ENCODE measurements at regions not wholly inside any gene's neighbourhood (a gene's known extent, or its start where the extent isn't known, plus 50 kb on each side); places are given as distances from the start of the nearest gene placed in this dataset.

DNA sequence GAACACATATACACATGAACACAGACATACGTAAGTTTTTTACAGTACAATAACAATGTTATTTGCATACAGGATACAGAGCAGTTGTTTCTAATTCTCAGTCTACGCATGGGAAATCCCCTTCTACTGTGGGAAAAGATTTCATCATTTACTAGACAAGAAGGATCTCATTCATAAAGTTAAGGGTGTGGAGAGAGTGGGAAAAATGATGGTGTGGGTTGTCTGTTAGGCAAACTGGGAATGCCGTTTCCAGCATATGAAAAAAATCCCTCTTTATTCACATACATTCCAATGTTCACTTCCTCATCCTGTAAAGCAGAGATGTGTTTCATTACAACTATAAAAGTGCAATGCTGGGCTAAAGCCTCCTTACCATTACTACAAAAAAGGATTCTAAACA is 120.9 kb downstream of the SINHCAF start:
- peak in 1 of 9 donors; percentile 20 for DNase-seq
- intact Hi-C loops (cut with micrococcal nuclease): no loop called here
- CTCF ChIA-PET: no interaction called here

GRCh38 chr12:31206038-31206670 is 119.8 kb downstream of the SINHCAF start:
- Histone ChIP-seq H3K27ac (ENCODE audit: low read depth, low read length) (no peak overlapping the region), H3K9me3 (ENCODE audit: control insufficient read depth in 2 of 3, low read length in 3 of 3) (no peaks in the 10 kb centered on the region), H3K36me3 (ENCODE audit: control insufficient read depth in 2 of 3, insufficient read depth in 3 of 3, low read length in 3 of 3) (no peaks in the 10 kb centered on the region), H3K4me1 (ENCODE audit: control insufficient read depth in 2 of 2, insufficient read depth in 2 of 2, low read length in 2 of 2) (no peaks in the 10 kb centered on the region), H3K27me3 (ENCODE audit: control insufficient read depth in 2 of 2, insufficient read depth in 2 of 2, low read length in 2 of 2) (peaks cover 0 to 5% of the 10 kb centered on the region in 2 donors), H3K4me3 (ENCODE audit: low read length) (no peak overlapping the region)
- CTCF ChIA-PET: no interaction called here
- Mint-ChIP-seq H3K36me3 (no peaks in the 10 kb centered on the region), H3K9me3 (peaks cover 0 to 2% (median 0%) of the 10 kb centered on the region in 11 donors), H3K27ac (no peak overlapping the region), H3K4me1 (peaks cover 6 to 12% (median 11%) of the 10 kb centered on the region in 7 donors), H3K4me3 (no peak overlapping the region), H3K27me3 (peaks cover 6 to 24% (median 18%) of the 10 kb centered on the region in 5 donors)
- intact Hi-C loops (cut with micrococcal nuclease): no loop called here
- POLR2A ChIA-PET: no interaction called here
- DNase-seq: no peak
- no peak for ATAC-seq

More for the DNA sequence above, 120.9 kb downstream of the SINHCAF start:
- POLR2A ChIA-PET: no interaction called here
- no peak overlapping the region for H3K4me3 Mint-ChIP-seq
- peaks cover 0 to 2% (median 0%) of the 10 kb centered on the region in 11 donors for H3K9me3 Mint-ChIP-seq
- no peak overlapping the region for H3K27ac Mint-ChIP-seq
- H3K4me1 Mint-ChIP-seq: peaks cover 6 to 12% (median 11%) of the 10 kb centered on the region in 7 donors
- Histone ChIP-seq H3K4me3 (ENCODE audit: low read length) (no peak overlapping the region), H3K27me3 (ENCODE audit: control insufficient read depth in 2 of 2, insufficient read depth in 2 of 2, low read length in 2 of 2) (peaks cover 0 to 5% of the 10 kb centered on the region in 2 donors), H3K27ac (ENCODE audit: low read depth, low read length) (no peak overlapping the region), H3K36me3 (ENCODE audit: control insufficient read depth in 2 of 3, insufficient read depth in 3 of 3, low read length in 3 of 3) (no peaks in the 10 kb centered on the region), H3K9me3 (ENCODE audit: control insufficient read depth in 2 of 3, low read length in 3 of 3) (no peaks in the 10 kb centered on the region), H3K4me1 (ENCODE audit: control insufficient read depth in 2 of 2, insufficient read depth in 2 of 2, low read length in 2 of 2) (no peaks in the 10 kb centered on the region)
- peak; percentile 40 for ATAC-seq
- no peaks in the 10 kb centered on the region for H3K36me3 Mint-ChIP-seq
- H3K27me3 Mint-ChIP-seq: peaks cover 6 to 30% (median 24%) of the 10 kb centered on the region in 5 donors

- peaks cover 0 to 3% of the 10 kb centered on the region in 2 donors for H3K27me3 ChIP-seq (ENCODE audit: control insufficient read depth in 2 of 2, insufficient read depth in 2 of 2, low read length in 2 of 2)
- no peaks in the 10 kb centered on the region for H3K36me3 ChIP-seq (ENCODE audit: control insufficient read depth in 2 of 3, insufficient read depth in 3 of 3, low read length in 3 of 3)
- peaks cover 5 to 11% (median 10%) of the 10 kb centered on the region in 7 donors for H3K4me1 Mint-ChIP-seq
- DNase-seq (no peak), ATAC-seq (no peak)
- POLR2A ChIA-PET: no interaction called here
- no peak overlapping the region for H3K4me3 Mint-ChIP-seq
- intact Hi-C loops (cut with micrococcal nuclease): no loop called here
- H3K4me3 ChIP-seq (ENCODE audit: low read length): no peak overlapping the region
- peaks cover 0 to 22% (median 13%) of the 10 kb centered on the region in 5 donors for H3K27me3 Mint-ChIP-seq
- no peak overlapping the region for H3K27ac Mint-ChIP-seq
- CTCF ChIA-PET: no interaction called here
- H3K27ac ChIP-seq (ENCODE audit: low read depth, low read length): no peak overlapping the region
- no peaks in the 10 kb centered on the region for H3K4me1 ChIP-seq (ENCODE audit: control insufficient read depth in 2 of 2, insufficient read depth in 2 of 2, low read length in 2 of 2)
- H3K9me3 Mint-ChIP-seq: peaks cover 0 to 2% (median 0%) of the 10 kb centered on the region in 11 donors
- H3K9me3 ChIP-seq (ENCODE audit: control insufficient read depth in 2 of 3, low read length in 3 of 3): no peaks in the 10 kb centered on the region
- no peaks in the 10 kb centered on the region for H3K36me3 Mint-ChIP-seq
Observed at GRCh38 chr12:31207799-31208465, 118.0 kb downstream of the SINHCAF start.

DNA sequence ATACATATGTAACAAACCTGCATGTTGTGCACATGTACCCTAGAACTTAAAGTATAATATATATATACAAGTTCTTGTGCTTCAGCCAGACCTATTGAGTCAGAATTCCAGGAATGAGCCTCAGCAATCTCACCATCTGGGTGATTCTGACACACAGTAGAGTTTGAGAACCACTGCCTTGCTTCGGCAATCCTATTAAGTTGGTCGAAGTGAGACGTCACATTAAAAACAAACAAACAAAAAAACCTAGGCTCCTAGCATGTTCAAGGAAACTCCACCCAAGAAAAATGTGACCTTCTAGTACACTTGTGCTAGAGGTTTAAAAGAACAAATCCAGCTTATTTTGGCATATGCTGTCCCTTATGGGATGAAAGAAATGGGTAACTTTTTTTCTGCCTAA is 115.8 kb downstream of the SINHCAF start:
- ChIA-PET CTCF (no interaction called here), POLR2A (no interaction called here)

GRCh38 chr12:31210541-31210940 is 115.4 kb downstream of the SINHCAF start:
- intact Hi-C loops (cut with micrococcal nuclease): no loop called here
- ATAC-seq (no peak), DNase-seq (no peak)
- Histone ChIP-seq H3K36me3 (ENCODE audit: control insufficient read depth in 2 of 3, insufficient read depth in 3 of 3, low read length in 3 of 3) (no peaks in the 10 kb centered on the region), H3K27ac (ENCODE audit: low read depth, low read length) (no peak overlapping the region), H3K9me3 (ENCODE audit: control insufficient read depth in 2 of 3, low read length in 3 of 3) (no peaks in the 10 kb centered on the region), H3K4me3 (ENCODE audit: low read length) (no peak overlapping the region), H3K27me3 (ENCODE audit: control insufficient read depth in 2 of 2, insufficient read depth in 2 of 2, low read length in 2 of 2) (peaks cover 0 to 3% of the 10 kb centered on the region in 2 donors), H3K4me1 (ENCODE audit: control insufficient read depth in 2 of 2, insufficient read depth in 2 of 2, low read length in 2 of 2) (no peaks in the 10 kb centered on the region)
- ChIA-PET CTCF (no interaction called here), POLR2A (no interaction called here)
- Mint-ChIP-seq H3K9me3 (peaks cover 0 to 2% (median 0%) of the 10 kb centered on the region in 11 donors), H3K4me3 (no peak overlapping the region), H3K27me3 (peaks cover 0 to 12% (median 6%) of the 10 kb centered on the region in 5 donors), H3K4me1 (no peaks in the 10 kb centered on the region), H3K36me3 (no peaks in the 10 kb centered on the region), H3K27ac (no peak overlapping the region)

More for the DNA sequence above, 115.8 kb downstream of the SINHCAF start:
- Histone ChIP-seq H3K9me3 (ENCODE audit: control insufficient read depth in 2 of 3, low read length in 3 of 3) (no peaks in the 10 kb centered on the region), H3K36me3 (ENCODE audit: control insufficient read depth in 2 of 3, insufficient read depth in 3 of 3, low read length in 3 of 3) (no peaks in the 10 kb centered on the region), H3K4me1 (ENCODE audit: control insufficient read depth in 2 of 2, insufficient read depth in 2 of 2, low read length in 2 of 2) (no peaks in the 10 kb centered on the region), H3K27me3 (ENCODE audit: control insufficient read depth in 2 of 2, insufficient read depth in 2 of 2, low read length in 2 of 2) (peaks cover 0 to 3% of the 10 kb centered on the region in 2 donors), H3K27ac (ENCODE audit: low read depth, low read length) (no peak overlapping the region), H3K4me3 (ENCODE audit: low read length) (no peak overlapping the region)
- DNase-seq: no peak
- Mint-ChIP-seq H3K27me3 (peaks cover 0 to 13% (median 4%) of the 10 kb centered on the region in 5 donors), H3K9me3 (peaks cover 0 to 2% (median 0%) of the 10 kb centered on the region in 11 donors), H3K4me3 (no peak overlapping the region), H3K36me3 (no peaks in the 10 kb centered on the region), H3K4me1 (peaks cover 0 to 2% (median under 1%) of the 10 kb centered on the region in 7 donors), H3K27ac (no peak overlapping the region)
- intact Hi-C loops (cut with micrococcal nuclease): no loop called here
- no peak for ATAC-seq

- no peaks in the 10 kb centered on the region for H3K4me1 Mint-ChIP-seq
- no peaks in the 10 kb centered on the region for H3K9me3 ChIP-seq (ENCODE audit: control insufficient read depth in 2 of 3, low read length in 3 of 3)
- no peaks in the 10 kb centered on the region for H3K9me3 Mint-ChIP-seq
- no peaks in the 10 kb centered on the region for H3K4me1 ChIP-seq (ENCODE audit: control insufficient read depth in 2 of 2, insufficient read depth in 2 of 2, low read length in 2 of 2)
- POLR2A ChIA-PET: no interaction called here
- H3K27ac ChIP-seq (ENCODE audit: low read depth, low read length): no peak overlapping the region
- H3K27ac Mint-ChIP-seq: no peak overlapping the region
- no peaks in the 10 kb centered on the region for H3K36me3 Mint-ChIP-seq
- ATAC-seq (no peak), DNase-seq (no peak)
- peaks cover 0 to 11% (median 8%) of the 10 kb centered on the region in 5 donors for H3K27me3 Mint-ChIP-seq
- no peaks in the 10 kb centered on the region for H3K27me3 ChIP-seq (ENCODE audit: control insufficient read depth in 2 of 2, insufficient read depth in 2 of 2, low read length in 2 of 2)
- CTCF ChIA-PET: no interaction called here
- intact Hi-C loops (cut with micrococcal nuclease): no loop called here
- H3K36me3 ChIP-seq (ENCODE audit: control insufficient read depth in 2 of 3, insufficient read depth in 3 of 3, low read length in 3 of 3): no peaks in the 10 kb centered on the region
- no peak overlapping the region for H3K4me3 Mint-ChIP-seq
- no peak overlapping the region for H3K4me3 ChIP-seq (ENCODE audit: low read length)
Observed at GRCh38 chr12:31214626-31215517, 111.1 kb downstream of the SINHCAF start.

All from naive thymus-derived CD4-positive, alpha-beta T cell (primary cell).